ENCODE measurements at regions not wholly inside any gene's neighbourhood (a gene's known extent, or its start where the extent isn't known, plus 50 kb on each side); places are given as distances from the start of the nearest gene placed in this dataset.

- no peak for DNase-seq (ENCODE audit: low read depth)
These were observed 132.7 kb upstream of the USP15 start for GRCh38 chr12:62127516-62127915.

- DNase-seq (ENCODE audit: low read depth) = no peak
These were observed 131.8 kb upstream of the USP15 start for GRCh38 chr12:62128175-62128975.

GRCh38 chr12:62129291-62129690 is 130.9 kb upstream of the USP15 start:
- no peak for DNase-seq (ENCODE audit: low read depth)

- DNase-seq (ENCODE audit: low read depth) = no peak
These were observed 129.8 kb upstream of the USP15 start for GRCh38 chr12:62130402-62130801.

- DNase-seq (ENCODE audit: low read depth) = no peak
These were observed 129.2 kb upstream of the USP15 start for GRCh38 chr12:62130834-62131552.

- no peak for DNase-seq (ENCODE audit: low read depth)
These were observed 126.8 kb upstream of the USP15 start for GRCh38 chr12:62133440-62133839.

- no peak for DNase-seq (ENCODE audit: low read depth)
These were observed 124.5 kb upstream of the USP15 start for GRCh38 chr12:62135553-62136200.

- DNase-seq (ENCODE audit: low read depth) = no peak
These were observed 123.7 kb upstream of the USP15 start for GRCh38 chr12:62136496-62136895.

GRCh38 chr12:62138527-62138926 is 121.7 kb upstream of the USP15 start:
- DNase-seq (ENCODE audit: low read depth) = no peak

GRCh38 chr12:62146318-62146717 is 113.9 kb upstream of the USP15 start:
- no peak for DNase-seq (ENCODE audit: low read depth)

- DNase-seq (ENCODE audit: low read depth) = no peak
These were observed 102.2 kb upstream of the USP15 start for GRCh38 chr12:62158013-62158412.

GRCh38 chr12:62158461-62159360 is 101.5 kb upstream of the USP15 start:
- DNase-seq (ENCODE audit: low read depth) = no peak

GRCh38 chr12:62162214-62162613 is 98.0 kb upstream of the USP15 start:
- DNase-seq (ENCODE audit: low read depth) = no peak

GRCh38 chr12:62163368-62163767 is 96.8 kb upstream of the USP15 start:
- DNase-seq (ENCODE audit: low read depth) = no peak

- no peak for DNase-seq (ENCODE audit: low read depth)
These were observed 96.2 kb upstream of the USP15 start for GRCh38 chr12:62164036-62164435.

- no peak for DNase-seq (ENCODE audit: low read depth)
These were observed 93.7 kb upstream of the USP15 start for GRCh38 chr12:62166525-62166924.

- no peak for DNase-seq (ENCODE audit: low read depth)
These were observed 91.8 kb upstream of the USP15 start for GRCh38 chr12:62168411-62168810.

- DNase-seq (ENCODE audit: low read depth) = no peak
These were observed 90.0 kb upstream of the USP15 start for GRCh38 chr12:62170241-62170640.

GRCh38 chr12:62190689-62191490 is 69.3 kb upstream of the USP15 start:
- DNase-seq (ENCODE audit: low read depth) = no peak

GRCh38 chr12:62191491-62192179 is 68.6 kb upstream of the USP15 start:
- DNase-seq (ENCODE audit: low read depth) = no peak

All from HS-27A (cell line).